GM19468 (cell line): ENCODE measurements at regions not wholly inside any gene's neighbourhood (a gene's known extent, or its start where the extent isn't known, plus 50 kb on each side); places are given as distances from the start of the nearest gene placed in this dataset.

ENCODE experiments used
- ATAC-seq: cut with Tn5 transposase; IDR thresholded peaks from one replicate; pipeline ENCODE4 v1.9.1; 2021; ENCODE audit warnings: mild to moderate bottlenecking, moderate library complexity, moderate number of reproducible peaks; ENCODE audit not compliant: unreplicated experiment; ENCODE audit errors: extremely low read depth

GRCh38 chr12:13278249-13278787 is 81.8 kb downstream of the EMP1 start:
- no peak for ATAC-seq

DNA sequence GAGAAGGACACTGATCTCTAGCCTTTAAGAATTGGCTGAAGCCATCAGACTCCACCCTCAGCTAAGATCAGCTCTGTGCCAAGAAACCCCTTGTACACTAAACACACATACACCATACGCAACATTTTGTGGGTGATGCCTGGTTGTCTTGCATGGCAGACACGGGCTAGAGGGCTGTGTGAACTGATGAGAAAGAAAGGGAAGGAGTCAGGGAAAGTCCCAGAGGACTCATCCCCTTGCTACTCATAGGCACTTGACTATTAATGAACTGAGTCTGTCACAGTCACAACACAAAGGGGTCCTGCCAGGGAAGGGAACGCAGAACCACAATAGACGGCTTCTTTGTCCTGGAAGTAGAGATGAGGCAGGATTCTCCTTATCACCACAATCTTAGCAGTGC is 80.8 kb downstream of the EMP1 start:
- no peak for ATAC-seq

DNA sequence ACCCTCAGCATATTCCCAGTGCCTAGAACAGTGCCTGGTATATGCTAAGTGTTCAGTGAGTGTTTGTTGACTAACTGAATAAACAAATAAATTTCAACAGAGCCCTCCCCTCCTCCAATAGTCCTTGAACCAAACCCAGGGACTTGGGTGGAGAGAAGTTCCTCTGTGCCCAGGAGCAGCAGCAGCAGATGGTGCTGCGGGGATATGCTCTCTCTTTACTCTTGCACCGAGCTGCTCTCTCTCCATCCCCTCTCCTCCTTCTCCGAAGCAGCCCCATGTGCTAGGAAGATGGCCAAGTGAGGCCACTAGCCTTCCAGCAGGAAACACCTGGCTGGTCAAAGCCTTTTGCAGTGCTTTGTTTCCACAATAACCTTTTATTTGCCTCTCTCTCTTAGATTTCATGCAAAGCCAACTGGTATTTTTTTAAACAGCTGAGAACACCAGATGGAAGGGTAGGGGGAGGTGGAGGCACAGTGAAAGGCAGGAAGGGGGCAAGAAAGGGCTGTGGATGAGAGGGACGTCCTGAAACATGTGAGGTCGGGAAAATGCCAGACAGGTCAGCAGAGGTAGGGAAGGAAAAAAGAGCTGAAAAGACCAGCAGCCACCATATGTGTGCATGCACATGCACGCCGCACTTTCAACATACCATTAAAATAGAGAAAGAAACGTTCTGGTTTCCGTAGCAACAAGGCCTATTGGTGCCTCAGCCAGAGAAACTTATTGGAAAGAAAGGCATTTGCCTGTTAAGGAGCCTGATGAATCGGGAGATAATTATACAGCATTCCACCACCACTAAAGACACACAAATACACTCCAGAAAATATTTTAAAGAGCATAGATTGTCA is 78.9 kb downstream of the EMP1 start:
- no peak for ATAC-seq

- ATAC-seq: no peak
Observed at GRCh38 chr12:13273850-13274249, 77.3 kb downstream of the EMP1 start.

DNA sequence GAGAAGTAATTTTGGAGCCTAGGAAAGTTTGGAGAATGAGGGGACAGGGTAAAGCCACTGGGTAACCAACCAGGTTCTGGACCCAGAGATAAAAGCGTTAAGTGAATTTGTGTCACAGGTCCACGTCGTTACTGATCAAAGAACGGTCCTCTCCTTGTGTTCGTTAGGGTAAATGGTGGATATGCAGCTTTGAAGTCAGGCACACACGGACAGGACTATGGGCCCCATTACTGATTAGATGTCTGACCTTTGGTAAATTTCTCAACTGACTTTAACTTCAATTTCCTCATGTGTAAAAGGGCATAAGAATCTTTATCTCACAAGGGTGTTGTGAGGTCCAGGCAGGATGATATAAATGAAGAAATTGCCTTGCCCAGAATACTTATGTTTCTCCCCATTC is 76.6 kb downstream of the EMP1 start:
- ATAC-seq: no peak

DNA sequence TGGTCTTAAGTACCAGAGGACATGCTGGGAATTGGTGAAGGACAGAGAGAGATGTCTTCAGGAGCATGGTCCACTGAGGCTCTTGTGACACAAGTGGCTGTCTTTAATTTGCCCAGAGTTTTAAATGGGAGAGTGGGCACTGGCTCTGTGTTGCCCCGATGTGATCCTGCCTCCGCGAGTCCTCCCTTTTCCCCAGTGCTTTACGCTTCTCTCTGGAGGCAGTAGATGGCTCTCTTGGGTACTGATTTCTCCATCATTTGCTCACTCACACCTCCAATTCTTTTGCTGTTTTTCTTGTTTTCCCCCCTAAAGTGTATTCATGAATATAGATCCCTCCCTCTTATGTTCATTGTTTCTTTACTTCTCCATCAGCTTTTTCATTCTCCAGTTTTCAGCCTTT is 74.3 kb downstream of the EMP1 start:
- no peak for ATAC-seq
